ENCODE measurements at regions not wholly inside any gene's neighbourhood (a gene's known extent, or its start where the extent isn't known, plus 50 kb on each side); places are given as distances from the start of the nearest gene placed in this dataset.
A peak's percentile ranks its signal among the peaks of the same experiment; 100 is the strongest.

DNA sequence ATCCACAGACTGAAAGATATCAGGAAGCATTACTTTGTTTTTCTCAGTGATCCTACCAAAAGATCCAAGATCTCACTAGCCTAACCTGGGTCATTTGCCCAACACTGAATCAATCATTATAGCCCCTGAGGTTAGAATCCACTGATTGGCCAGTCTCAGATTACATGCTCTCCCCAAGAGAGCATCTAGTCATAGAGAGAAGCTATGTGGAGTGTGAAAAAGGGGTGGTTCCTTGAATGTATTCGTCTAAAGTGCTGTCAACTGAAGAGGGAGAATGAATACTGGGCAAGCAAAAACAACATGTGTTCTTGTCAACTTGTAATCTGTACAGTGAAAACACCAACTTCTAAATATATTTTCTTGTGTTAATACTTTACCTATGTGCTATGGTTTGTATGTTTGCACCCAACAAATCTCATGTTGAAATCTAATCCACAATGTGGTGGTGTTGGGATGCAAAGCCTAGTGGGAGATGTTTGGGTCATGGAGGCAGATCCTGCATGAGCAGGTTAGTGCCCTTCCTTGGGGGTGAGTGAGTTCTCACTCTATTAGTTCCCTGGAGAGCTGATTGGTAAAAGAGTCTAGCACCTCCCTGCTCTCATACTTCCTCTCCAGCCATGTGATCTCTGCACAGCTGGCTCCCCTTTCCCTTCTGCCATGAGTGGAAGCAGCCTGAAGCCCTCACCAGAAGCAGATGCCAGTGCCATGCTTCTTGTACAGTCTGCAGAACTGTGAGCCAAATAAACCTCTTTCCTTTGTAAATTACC is 60.3 kb upstream of the PJA2 start:
- no peak for DNase-seq
- Histone ChIP-seq H3K27ac (ENCODE audit: low read depth in 2 of 2, low read length in 2 of 2) (no peak overlapping the region), H3K36me3 (ENCODE audit: control insufficient read depth in 2 of 3, insufficient read depth in 3 of 3, low read length in 3 of 3) (no peaks in the 10 kb centered on the region), H3K9me3 (ENCODE audit: control insufficient read depth in 2 of 3, insufficient read depth in 1 of 3, low read length in 3 of 3) (no peaks in the 10 kb centered on the region), H3K4me1 (ENCODE audit: control insufficient read depth in 2 of 3, insufficient read depth in 2 of 3, low read depth in 1 of 3, low read length in 3 of 3) (peaks cover 0 to 4% (median 0%) of the 10 kb centered on the region in 3 donors), H3K9ac (ENCODE audit: low read length in 3 of 3) (no peak overlapping the region), H3K27me3 (ENCODE audit: control insufficient read depth, insufficient read depth, low read length) (no peaks in the 10 kb centered on the region), H3K4me3 (ENCODE audit: low read length in 3 of 3) (no peak overlapping the region)
- no peak for TF ChIP-seq CTCF (IDR thresholded peaks at IDR 0.05; ENCODE audit: borderline replicate concordance, extremely low read depth, insufficient read depth)
- FAIRE-seq = no peak
- intact Hi-C loops (cut with DNase I) = no loop called here

GRCh38 chr5:109468737-109469420 is 59.1 kb upstream of the PJA2 start:
- H3K4me3 ChIP-seq (ENCODE audit: low read length in 3 of 3) = no peak overlapping the region
- intact Hi-C loops (cut with DNase I) = no loop called here
- H3K9ac ChIP-seq (ENCODE audit: low read length in 3 of 3) = no peak overlapping the region
- H3K36me3 ChIP-seq (ENCODE audit: control insufficient read depth in 2 of 3, insufficient read depth in 3 of 3, low read length in 3 of 3) = no peaks in the 10 kb centered on the region
- no peaks in the 10 kb centered on the region for H3K9me3 ChIP-seq (ENCODE audit: control insufficient read depth in 2 of 3, insufficient read depth in 1 of 3, low read length in 3 of 3)
- H3K4me1 ChIP-seq (ENCODE audit: control insufficient read depth in 2 of 3, insufficient read depth in 2 of 3, low read depth in 1 of 3, low read length in 3 of 3) = peaks cover 0 to 4% (median 0%) of the 10 kb centered on the region in 3 donors
- FAIRE-seq (peak; percentile 98), DNase-seq (peak; percentile 95 to 98 (median 97))
- peak; percentile 81 for TF ChIP-seq CTCF (IDR thresholded peaks at IDR 0.05; ENCODE audit: borderline replicate concordance, extremely low read depth, insufficient read depth)
- H3K27me3 ChIP-seq (ENCODE audit: control insufficient read depth, insufficient read depth, low read length) = no peaks in the 10 kb centered on the region
- H3K27ac ChIP-seq (ENCODE audit: low read depth in 2 of 2, low read length in 2 of 2) = no peak overlapping the region

GRCh38 chr5:109468288-109468676 is 58.5 kb upstream of the PJA2 start:
- no peaks in the 10 kb centered on the region for H3K36me3 ChIP-seq (ENCODE audit: control insufficient read depth in 2 of 3, insufficient read depth in 3 of 3, low read length in 3 of 3)
- DNase-seq (no peak), FAIRE-seq (no peak)
- H3K9ac ChIP-seq (ENCODE audit: low read length in 3 of 3) = no peak overlapping the region
- no peaks in the 10 kb centered on the region for H3K27me3 ChIP-seq (ENCODE audit: control insufficient read depth, insufficient read depth, low read length)
- H3K4me3 ChIP-seq (ENCODE audit: low read length in 3 of 3) = no peak overlapping the region
- intact Hi-C loops (cut with DNase I) = no loop called here
- TF ChIP-seq CTCF (IDR thresholded peaks at IDR 0.05; ENCODE audit: borderline replicate concordance, extremely low read depth, insufficient read depth) = no peak
- no peaks in the 10 kb centered on the region for H3K9me3 ChIP-seq (ENCODE audit: control insufficient read depth in 2 of 3, insufficient read depth in 1 of 3, low read length in 3 of 3)
- no peak overlapping the region for H3K27ac ChIP-seq (ENCODE audit: low read depth in 2 of 2, low read length in 2 of 2)
- peaks cover 0 to 4% (median 0%) of the 10 kb centered on the region in 3 donors for H3K4me1 ChIP-seq (ENCODE audit: control insufficient read depth in 2 of 3, insufficient read depth in 2 of 3, low read depth in 1 of 3, low read length in 3 of 3)
